ENCODE measurements at regions not wholly inside any gene's neighbourhood (a gene's known extent, or its start where the extent isn't known, plus 50 kb on each side); places are given as distances from the start of the nearest gene placed in this dataset.

- in situ Hi-C loops (cut with HindIII; ENCODE audit: low sequenced_read_pairs), result no loop called here
- no peak overlapping the region for H3K4me3 ChIP-seq (ENCODE audit: low read depth, low read length)
- DNase-seq (ENCODE audit: low read depth, low spot score), result no peak
- TF ChIP-seq, protein P1, sequence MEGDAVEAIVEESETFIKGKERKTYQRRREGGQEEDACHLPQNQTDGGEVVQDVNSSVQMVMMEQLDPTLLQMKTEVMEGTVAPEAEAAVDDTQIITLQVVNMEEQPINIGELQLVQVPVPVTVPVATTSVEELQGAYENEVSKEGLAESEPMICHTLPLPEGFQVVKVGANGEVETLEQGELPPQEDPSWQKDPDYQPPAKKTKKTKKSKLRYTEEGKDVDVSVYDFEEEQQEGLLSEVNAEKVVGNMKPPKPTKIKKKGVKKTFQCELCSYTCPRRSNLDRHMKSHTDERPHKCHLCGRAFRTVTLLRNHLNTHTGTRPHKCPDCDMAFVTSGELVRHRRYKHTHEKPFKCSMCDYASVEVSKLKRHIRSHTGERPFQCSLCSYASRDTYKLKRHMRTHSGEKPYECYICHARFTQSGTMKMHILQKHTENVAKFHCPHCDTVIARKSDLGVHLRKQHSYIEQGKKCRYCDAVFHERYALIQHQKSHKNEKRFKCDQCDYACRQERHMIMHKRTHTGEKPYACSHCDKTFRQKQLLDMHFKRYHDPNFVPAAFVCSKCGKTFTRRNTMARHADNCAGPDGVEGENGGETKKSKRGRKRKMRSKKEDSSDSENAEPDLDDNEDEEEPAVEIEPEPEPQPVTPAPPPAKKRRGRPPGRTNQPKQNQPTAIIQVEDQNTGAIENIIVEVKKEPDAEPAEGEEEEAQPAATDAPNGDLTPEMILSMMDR (IDR thresholded peaks at IDR 0.05; ENCODE audit: low read depth, low read length), result no peak
These were observed 447.4 kb downstream of the GABRB3 start for GRCh38 chr15:26325495-26325894.

DNA sequence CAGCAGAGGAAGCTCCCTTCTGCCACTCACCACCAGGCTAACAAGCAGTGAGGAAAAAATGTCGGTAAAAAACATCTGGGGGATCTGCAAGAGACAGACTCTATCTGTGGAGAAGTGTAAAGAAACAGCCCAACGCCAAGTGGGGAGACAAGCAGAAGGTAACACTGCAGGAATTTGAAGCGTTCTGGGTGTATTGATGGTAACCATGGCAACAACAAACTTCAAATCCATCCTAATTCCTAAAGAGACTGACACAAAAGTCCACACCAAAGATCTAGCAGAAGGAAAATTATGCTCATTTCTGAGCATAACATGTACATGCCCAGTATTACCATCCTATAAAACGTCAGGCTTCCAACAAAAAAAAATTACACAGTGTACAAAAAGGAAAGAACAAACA, 449.3 kb downstream of the GABRB3 start:
- in situ Hi-C loops (cut with HindIII; ENCODE audit: low sequenced_read_pairs), result no loop called here
- TF ChIP-seq, protein P1 (IDR thresholded peaks at IDR 0.05; ENCODE audit: low read depth, low read length), result no peak
- no peak for DNase-seq (ENCODE audit: low read depth, low spot score)
- no peak overlapping the region for H3K4me3 ChIP-seq (ENCODE audit: low read depth, low read length)

DNA sequence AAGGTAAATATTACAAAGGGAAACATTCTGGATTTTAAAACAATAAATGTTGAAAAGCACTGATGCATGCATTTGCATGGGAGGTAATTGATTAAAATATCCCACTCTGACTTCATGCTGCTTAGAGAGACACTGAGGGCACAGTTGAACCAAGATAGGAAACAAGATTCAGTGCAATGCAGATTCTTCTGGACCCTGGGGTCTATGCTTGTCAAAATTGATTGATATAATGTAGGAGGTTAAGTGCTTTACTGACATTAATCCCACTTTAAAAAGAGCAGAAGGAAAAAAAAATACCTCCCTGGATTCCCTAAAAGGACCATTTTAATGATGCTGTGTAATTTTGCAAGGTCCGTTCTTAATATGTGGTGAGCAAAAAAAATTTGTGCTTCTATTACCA, 454.2 kb downstream of the GABRB3 start:
- TF ChIP-seq, protein P1 (IDR thresholded peaks at IDR 0.05; ENCODE audit: low read depth, low read length), result no peak
- no peak for DNase-seq (ENCODE audit: low read depth, low spot score)
- H3K4me3 ChIP-seq (ENCODE audit: low read depth, low read length), result no peak overlapping the region
- in situ Hi-C loops (cut with HindIII; ENCODE audit: low sequenced_read_pairs), result no loop called here

- TF ChIP-seq, protein P1 (IDR thresholded peaks at IDR 0.05; ENCODE audit: low read depth, low read length), result no peak
- no peak for DNase-seq (ENCODE audit: low read depth, low spot score)
- in situ Hi-C loops (cut with HindIII; ENCODE audit: low sequenced_read_pairs), result no loop called here
- H3K4me3 ChIP-seq (ENCODE audit: low read depth, low read length), result no peak overlapping the region
These were observed 451.4 kb upstream of the ATP10A start for GRCh38 chr15:26314577-26314976.

DNA sequence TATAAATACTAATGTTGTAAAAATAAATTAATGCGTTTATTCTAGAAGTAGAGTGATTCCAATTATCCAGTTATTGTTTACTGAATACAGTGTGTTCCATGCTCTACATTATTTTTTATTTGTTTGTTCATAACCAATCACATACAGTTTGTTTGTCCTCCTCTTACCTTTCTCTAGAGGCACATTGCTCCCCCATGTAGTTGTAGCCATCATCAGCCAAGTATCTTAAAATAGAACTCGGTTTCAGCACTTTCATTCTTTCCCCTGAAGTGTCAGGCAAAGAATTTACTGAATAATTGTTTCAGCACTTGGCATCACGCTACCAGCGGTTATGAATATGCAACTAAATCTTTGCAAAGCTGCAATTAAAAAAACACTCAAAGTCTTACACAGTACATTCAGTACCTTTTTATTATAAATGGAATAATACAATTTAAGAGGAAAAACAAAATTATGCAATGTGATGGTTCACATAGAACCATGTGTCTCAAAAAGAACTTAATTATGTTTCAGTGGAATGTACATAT, 448.6 kb upstream of the ATP10A start:
- TF ChIP-seq, protein P1 (IDR thresholded peaks at IDR 0.05; ENCODE audit: low read depth, low read length), result no peak

GRCh38 chr15:26298659-26299170, 435.6 kb upstream of the ATP10A start:
- H3K4me3 ChIP-seq (ENCODE audit: low read depth, low read length), result no peak overlapping the region
- DNase-seq (ENCODE audit: low read depth, low spot score), result no peak
- TF ChIP-seq, protein P1 (IDR thresholded peaks at IDR 0.05; ENCODE audit: low read depth, low read length), result no peak
- in situ Hi-C loops (cut with HindIII; ENCODE audit: low sequenced_read_pairs), result no loop called here

More for the DNA sequence above, 448.6 kb upstream of the ATP10A start:
- in situ Hi-C loops (cut with HindIII; ENCODE audit: low sequenced_read_pairs), result no loop called here
- H3K4me3 ChIP-seq (ENCODE audit: low read depth, low read length), result no peak overlapping the region
- no peak for DNase-seq (ENCODE audit: low read depth, low spot score)
